Activated naive CD4-positive, alpha-beta T cell treated with anti-CD3 and anti-CD28 coated beads for 36 hours (primary cell): ENCODE measurements at regions not wholly inside any gene's neighbourhood (a gene's known extent, or its start where the extent isn't known, plus 50 kb on each side); places are given as distances from the start of the nearest gene placed in this dataset.

Experiments used
- CTCF ChIA-PET: fragments of 350-600 bp; sonication (Branson Sonifier 250); formaldehyde crosslinking; loops from one replicate; lab custom pipeline; 2021; ENCODE audit warnings: antibody characterized with exemption; lab: Charles Lee
- DNase-seq: peaks from one replicate; pipeline ENCODE4 v3.0.0-alpha.2; 2020
- H3K27ac Mint-ChIP-seq: one replicate; pipeline ENCODE4 v1.8.0; 2021; ENCODE audit warnings: mild to moderate bottlenecking, mixed read lengths
- H3K27me3 Mint-ChIP-seq: one replicate; pipeline ENCODE4 v1.8.0; 2021; ENCODE audit warnings: low read depth, mixed read lengths
- H3K36me3 Mint-ChIP-seq: one replicate; pipeline ENCODE4 v1.8.0; 2021; ENCODE audit warnings: low read depth, mixed read lengths
- H3K4me1 Mint-ChIP-seq: one replicate; pipeline ENCODE4 v1.8.0; 2021; ENCODE audit warnings: low read depth, mixed read lengths
- H3K4me3 Mint-ChIP-seq: one replicate; pipeline ENCODE4 v1.8.0; 2021; ENCODE audit warnings: mild to moderate bottlenecking, moderate library complexity, mixed read lengths
- H3K9me3 Mint-ChIP-seq: one replicate; pipeline ENCODE4 v1.8.0; 2021; ENCODE audit warnings: mixed read lengths
- intact Hi-C: fragments of 100-400 bp; cut with micrococcal nuclease; formaldehyde crosslinking; loops from one replicate; pipeline ENCODE4 v1.15.1; 2023

DNA sequence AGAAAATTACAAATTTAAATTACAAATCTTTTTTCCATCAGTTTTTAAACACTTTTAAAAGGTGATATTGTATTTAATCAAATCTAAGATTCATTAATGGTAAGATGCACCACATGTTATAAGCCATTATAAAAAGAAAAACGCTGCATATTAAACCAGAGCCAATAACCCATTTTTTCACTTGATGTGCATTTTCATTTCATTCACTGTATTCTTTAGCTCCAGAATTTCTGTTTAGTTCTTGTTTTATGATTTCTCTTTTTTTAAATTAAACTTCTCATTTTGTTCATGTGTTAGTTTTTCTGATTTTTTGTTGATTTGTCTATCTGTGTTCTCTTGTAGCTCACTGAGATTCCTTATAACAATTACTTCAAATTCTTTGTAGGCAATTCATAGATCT, 62.4 kb upstream of the MBOAT2 start:
- Mint-ChIP-seq H3K36me3 (no peaks in the 10 kb centered on the region), H3K27ac (no peak overlapping the region), H3K9me3 (peaks cover 23% of the 10 kb centered on the region), H3K27me3 (peaks cover 17% of the 10 kb centered on the region), H3K4me1 (no peaks in the 10 kb centered on the region), H3K4me3 (no peak overlapping the region)
- intact Hi-C loops, result no loop called here
- CTCF ChIA-PET, result interaction anchor here (0.7 to 1.3 kb wide), 2 partner anchors 73 to 75 kb away, joined by 3 read pairs; no protein-coding TSS in a partner anchor
- DNase-seq, result no peak

DNA sequence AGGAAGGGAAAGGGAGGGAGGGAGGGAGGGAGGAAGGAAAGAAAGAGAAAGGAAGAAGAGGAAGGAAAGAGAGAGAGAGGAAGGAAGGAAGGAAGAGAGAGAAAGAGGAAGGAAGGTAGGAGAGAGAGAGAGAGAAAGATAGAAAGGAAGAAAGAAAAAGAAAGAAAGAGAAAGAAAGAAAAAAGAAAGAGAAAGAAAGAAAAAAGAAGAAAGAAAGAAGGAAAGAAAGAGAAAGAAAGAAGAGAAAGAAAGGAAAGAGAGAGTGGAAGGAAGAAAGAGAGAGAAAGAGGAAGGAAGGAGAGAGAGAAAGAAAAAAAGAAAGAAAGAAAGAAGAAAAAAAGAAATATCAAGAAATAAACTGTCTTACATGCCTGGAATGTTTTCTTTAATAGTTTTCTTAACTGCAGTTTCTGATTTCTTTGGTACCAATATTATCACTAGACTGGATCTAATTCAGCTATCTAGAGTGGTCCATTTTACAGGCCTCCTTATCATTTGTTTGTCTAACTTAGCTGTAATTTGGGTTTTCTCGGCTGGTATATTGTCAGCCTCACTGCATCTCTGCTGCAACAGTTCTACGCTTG, 59.6 kb upstream of the MBOAT2 start:
- CTCF ChIA-PET, result no interaction called here
- H3K36me3 Mint-ChIP-seq, result no peaks in the 10 kb centered on the region

GRCh38 chr2:9060819-9061218, 57.3 kb upstream of the MBOAT2 start:
- Mint-ChIP-seq H3K27me3 (peaks cover 5% of the 10 kb centered on the region), H3K4me3 (no peak overlapping the region), H3K9me3 (peaks cover 7% of the 10 kb centered on the region), H3K27ac (no peak overlapping the region), H3K36me3 (no peaks in the 10 kb centered on the region), H3K4me1 (peaks cover under 1% of the 10 kb centered on the region)
- CTCF ChIA-PET, result no interaction called here
- intact Hi-C loops, result no loop called here
- DNase-seq, result no peak

More for the DNA sequence above, 59.6 kb upstream of the MBOAT2 start:
- Mint-ChIP-seq H3K4me1 (no peaks in the 10 kb centered on the region), H3K27ac (no peak overlapping the region), H3K4me3 (no peak overlapping the region), H3K9me3 (peaks cover 16% of the 10 kb centered on the region), H3K27me3 (peaks cover 5% of the 10 kb centered on the region)
- intact Hi-C loops, result no loop called here
- DNase-seq, result no peak

DNA sequence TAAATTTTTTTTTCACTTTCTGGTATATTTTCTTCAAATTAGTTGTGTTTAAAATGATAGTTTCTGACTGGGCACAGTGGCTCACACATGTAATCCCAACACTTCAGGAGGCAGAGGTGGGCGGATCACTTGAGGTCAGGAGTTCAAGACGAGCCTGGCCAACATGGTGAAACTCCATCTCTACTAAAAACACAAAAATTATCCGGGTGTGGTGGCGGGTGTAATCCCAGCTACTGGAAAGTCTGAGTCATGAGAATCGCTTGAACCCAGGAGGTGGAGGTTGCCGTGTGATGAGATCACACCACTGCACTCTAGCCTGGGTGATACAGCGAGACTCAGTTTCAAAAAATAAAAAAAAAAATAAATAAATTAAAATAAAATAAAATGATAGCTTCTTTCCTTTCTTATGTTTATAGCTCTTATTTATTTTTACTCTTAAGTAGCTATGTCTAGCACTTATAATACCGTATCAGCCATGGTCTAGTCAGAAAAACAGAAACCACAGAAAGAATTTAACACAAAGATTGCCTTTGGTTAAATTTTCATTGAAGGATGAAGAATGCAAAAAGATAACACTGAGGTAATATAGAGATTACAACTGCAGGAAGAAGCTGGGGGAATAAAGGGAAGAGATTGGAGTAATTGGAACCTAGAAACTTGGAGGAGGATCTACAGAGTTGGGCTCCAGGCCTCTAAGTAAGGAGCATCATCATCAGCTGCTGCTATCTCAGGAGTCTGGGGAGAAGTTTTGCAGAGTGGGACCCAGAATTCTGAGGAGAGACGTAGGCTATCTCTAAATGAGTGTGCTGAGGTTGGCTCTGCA, 54.7 kb upstream of the MBOAT2 start:
- Mint-ChIP-seq H3K4me3 (no peak overlapping the region), H3K9me3 (peaks cover 2% of the 10 kb centered on the region), H3K36me3 (no peaks in the 10 kb centered on the region), H3K27me3 (peaks cover 3% of the 10 kb centered on the region), H3K27ac (no peak overlapping the region), H3K4me1 (peaks cover 4% of the 10 kb centered on the region)
- intact Hi-C loops, result no loop called here
- DNase-seq, result no peak
- CTCF ChIA-PET, result no interaction called here

DNA sequence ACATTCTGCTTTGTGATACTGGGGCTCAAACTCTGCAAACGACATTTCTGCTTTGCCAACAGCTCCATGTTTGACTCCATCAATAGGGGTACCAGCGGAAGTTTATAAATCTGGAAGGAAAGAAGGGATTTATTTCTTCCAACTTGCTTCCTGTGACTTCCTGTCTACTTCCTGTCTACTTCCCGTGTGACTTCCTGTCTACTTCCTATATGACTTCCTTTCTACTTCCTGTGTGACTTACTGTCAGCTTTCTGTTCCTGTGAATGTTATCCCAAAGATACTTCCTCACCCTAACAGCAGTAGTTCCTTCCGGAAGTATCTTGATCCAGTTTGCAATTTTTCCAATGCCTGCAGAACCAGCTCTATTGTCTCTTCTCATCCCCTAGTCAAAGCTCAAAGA, 52.0 kb upstream of the MBOAT2 start:
- no peak overlapping the region for H3K4me3 Mint-ChIP-seq
- H3K4me1 Mint-ChIP-seq, result peaks cover 4% of the 10 kb centered on the region
- H3K36me3 Mint-ChIP-seq, result no peaks in the 10 kb centered on the region
- H3K27ac Mint-ChIP-seq, result no peak overlapping the region
- H3K9me3 Mint-ChIP-seq, result peaks cover 2% of the 10 kb centered on the region
- intact Hi-C loops, result no loop called here
- H3K27me3 Mint-ChIP-seq, result no peaks in the 10 kb centered on the region
- DNase-seq, result no peak
- CTCF ChIA-PET, result no interaction called here

GRCh38 chr2:9053534-9053931, 50.0 kb upstream of the MBOAT2 start:
- Mint-ChIP-seq H3K9me3 (peaks cover 2% of the 10 kb centered on the region), H3K4me1 (peaks cover 4% of the 10 kb centered on the region), H3K4me3 (no peak overlapping the region), H3K27me3 (no peaks in the 10 kb centered on the region), H3K36me3 (no peaks in the 10 kb centered on the region), H3K27ac (no peak overlapping the region)
- DNase-seq, result no peak
- CTCF ChIA-PET, result no interaction called here
- intact Hi-C loops, result no loop called here
